ENCODE measurements at regions not wholly inside any gene's neighbourhood (a gene's known extent, or its start where the extent isn't known, plus 50 kb on each side); places are given as distances from the start of the nearest gene placed in this dataset.

DNA sequence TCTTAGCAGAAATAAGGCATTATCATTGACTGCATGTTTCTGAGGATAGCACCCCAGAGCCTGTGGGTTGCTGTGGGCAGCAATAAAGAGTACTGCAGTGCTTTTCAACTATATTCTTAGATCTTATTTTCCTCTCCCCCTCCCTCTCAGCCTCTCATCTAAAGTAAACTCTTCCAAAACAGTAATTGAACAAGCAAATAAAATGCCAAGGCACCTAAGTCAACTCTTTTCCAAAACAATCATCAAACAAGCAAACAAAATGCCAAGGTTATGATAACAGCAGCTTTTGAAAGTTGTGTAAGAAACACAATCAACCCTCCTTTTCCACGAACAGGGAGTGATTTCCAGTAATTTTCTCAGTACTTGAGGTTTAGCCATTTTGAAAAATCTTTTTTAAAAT, 1542.6 kb downstream of the AACS start:
- TF ChIP-seq GABPB1 (CRISPR knock-in tag; IDR thresholded peaks at IDR 0.05) (no peak), OVOL2 (CRISPR knock-in tag; IDR thresholded peaks at IDR 0.05; ENCODE audit: borderline replicate concordance) (no peak), ZNF317 (CRISPR knock-in tag; IDR thresholded peaks at IDR 0.05; ENCODE audit: borderline replicate concordance, low read depth) (no peak)
- TF ChIP-seq, protein P1, sequence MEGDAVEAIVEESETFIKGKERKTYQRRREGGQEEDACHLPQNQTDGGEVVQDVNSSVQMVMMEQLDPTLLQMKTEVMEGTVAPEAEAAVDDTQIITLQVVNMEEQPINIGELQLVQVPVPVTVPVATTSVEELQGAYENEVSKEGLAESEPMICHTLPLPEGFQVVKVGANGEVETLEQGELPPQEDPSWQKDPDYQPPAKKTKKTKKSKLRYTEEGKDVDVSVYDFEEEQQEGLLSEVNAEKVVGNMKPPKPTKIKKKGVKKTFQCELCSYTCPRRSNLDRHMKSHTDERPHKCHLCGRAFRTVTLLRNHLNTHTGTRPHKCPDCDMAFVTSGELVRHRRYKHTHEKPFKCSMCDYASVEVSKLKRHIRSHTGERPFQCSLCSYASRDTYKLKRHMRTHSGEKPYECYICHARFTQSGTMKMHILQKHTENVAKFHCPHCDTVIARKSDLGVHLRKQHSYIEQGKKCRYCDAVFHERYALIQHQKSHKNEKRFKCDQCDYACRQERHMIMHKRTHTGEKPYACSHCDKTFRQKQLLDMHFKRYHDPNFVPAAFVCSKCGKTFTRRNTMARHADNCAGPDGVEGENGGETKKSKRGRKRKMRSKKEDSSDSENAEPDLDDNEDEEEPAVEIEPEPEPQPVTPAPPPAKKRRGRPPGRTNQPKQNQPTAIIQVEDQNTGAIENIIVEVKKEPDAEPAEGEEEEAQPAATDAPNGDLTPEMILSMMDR (IDR thresholded peaks at IDR 0.05): no peak
